H9 (cell line): ENCODE measurements at regions not wholly inside any gene's neighbourhood (a gene's known extent, or its start where the extent isn't known, plus 50 kb on each side); places are given as distances from the start of the nearest gene placed in this dataset.

ENCODE experiments used
- DNase-seq: peaks from one replicate; pipeline ENCODE4 v3.0.0-alpha.2; 2017
- H2AFZ ChIP-seq: one replicate; pipeline ENCODE4 v1.6.1; 2013; ENCODE audit warnings: mild to moderate bottlenecking, low read length, control low read depth, moderate library complexity
- H2AK5ac ChIP-seq: 2 replicates; pipeline ENCODE4 v1.6.1; 2013; ENCODE audit warnings: low read length, control low read depth, mixed read lengths; ENCODE audit not compliant: insufficient read length
- H2BK120ac ChIP-seq: one replicate; pipeline ENCODE4 v1.6.1; 2013; ENCODE audit warnings: low read depth, mild to moderate bottlenecking, low read length, control low read depth, inconsistent platforms; ENCODE audit not compliant: poor library complexity, severe bottlenecking
- H2BK12ac ChIP-seq: 2 replicates; pipeline ENCODE4 v1.6.1; 2013; ENCODE audit warnings: low read length, control low read depth, mixed read lengths, low read depth; ENCODE audit not compliant: insufficient read length
- H2BK15ac ChIP-seq: 2 replicates; pipeline ENCODE4 v1.6.1; 2013; ENCODE audit warnings: low read depth, low read length, control low read depth
- H2BK20ac ChIP-seq: one replicate; pipeline ENCODE4 v1.6.1; 2013; ENCODE audit warnings: low read depth, mild to moderate bottlenecking, low read length, control low read depth, inconsistent platforms; ENCODE audit not compliant: poor library complexity, severe bottlenecking
- H2BK5ac ChIP-seq: 2 replicates; pipeline ENCODE4 v1.6.1; 2013; ENCODE audit warnings: low read length, control low read depth, mixed read lengths; ENCODE audit not compliant: insufficient read length
- H3K14ac ChIP-seq: 2 replicates; pipeline ENCODE4 v1.6.1; 2013; ENCODE audit warnings: low read length, control low read depth; ENCODE audit not compliant: insufficient read depth
- H3K18ac ChIP-seq: 2 replicates; pipeline ENCODE4 v1.6.1; 2013; ENCODE audit warnings: low read depth, mild to moderate bottlenecking, mixed read lengths, low read length, control low read depth; ENCODE audit not compliant: insufficient read length
- H3K23ac ChIP-seq: 2 replicates; pipeline ENCODE4 v1.6.1; 2013; ENCODE audit warnings: low read length, control low read depth, mixed read lengths, low read depth; ENCODE audit not compliant: insufficient read length
- H3K23me2 ChIP-seq: 2 replicates; pipeline ENCODE4 v1.6.1; 2013; ENCODE audit warnings: low read depth, mild to moderate bottlenecking, mixed read lengths, low read length, control low read depth; ENCODE audit not compliant: insufficient read length, poor library complexity, severe bottlenecking
- H3K27ac ChIP-seq: 2 replicates; pipeline ENCODE4 v1.5.1; 2013; ENCODE audit warnings: low read length, control low read depth, mixed read lengths, low read depth; ENCODE audit not compliant: insufficient read length
- H3K27me3 ChIP-seq: 2 replicates; pipeline ENCODE4 v1.6.1; 2013; ENCODE audit warnings: low read length, control low read depth, inconsistent platforms; ENCODE audit not compliant: insufficient read depth
- H3K4ac ChIP-seq: 2 replicates; pipeline ENCODE4 v1.6.1; 2013; ENCODE audit warnings: low read depth, mild to moderate bottlenecking, control low read depth, inconsistent platforms, low read length, moderate library complexity
- H3K4me1 ChIP-seq: 2 replicates; pipeline ENCODE4 v1.6.1; 2013; ENCODE audit warnings: low read length, control low read depth, inconsistent platforms; ENCODE audit not compliant: insufficient read depth
- H3K4me2 ChIP-seq: 2 replicates; pipeline ENCODE4 v1.6.1; 2013; ENCODE audit warnings: low read length, control low read depth, mixed read lengths; ENCODE audit not compliant: insufficient read length, insufficient read depth
- H3K56ac ChIP-seq: 2 replicates; pipeline ENCODE4 v1.6.1; 2013; ENCODE audit warnings: low read depth, mild to moderate bottlenecking, mixed read lengths, low read length, control low read depth; ENCODE audit not compliant: insufficient read length
- H3K79me1 ChIP-seq: 2 replicates; pipeline ENCODE4 v1.6.1; 2013; ENCODE audit warnings: low read depth, mild to moderate bottlenecking, moderate library complexity, low read length, control low read depth, inconsistent platforms; ENCODE audit not compliant: insufficient read depth, poor library complexity, severe bottlenecking
- H3K79me2 ChIP-seq: 2 replicates; pipeline ENCODE4 v1.6.1; 2013; ENCODE audit warnings: low read length, control low read depth, inconsistent platforms; ENCODE audit not compliant: insufficient read depth
- H3K9ac ChIP-seq: 2 replicates; pipeline ENCODE4 v1.6.1; 2013; ENCODE audit warnings: low read length, control low read depth, mixed read lengths; ENCODE audit not compliant: insufficient read length; ENCODE audit errors: extremely low read depth
- H3K9me3 ChIP-seq: one replicate; pipeline ENCODE4 v1.6.1; 2013; ENCODE audit warnings: low read depth, low read length, inconsistent platforms; ENCODE audit not compliant: control insufficient read depth
- H3T11ph ChIP-seq: one replicate; pipeline ENCODE4 v1.6.1; 2013; ENCODE audit warnings: mild to moderate bottlenecking, low read length, control low read depth, inconsistent platforms
- H4K20me1 ChIP-seq: one replicate; pipeline ENCODE4 v1.6.1; 2013; ENCODE audit not compliant: control insufficient read depth, insufficient read length, insufficient read depth
- H4K5ac ChIP-seq: 2 replicates; pipeline ENCODE4 v1.6.1; 2013; ENCODE audit warnings: low read depth, mild to moderate bottlenecking, mixed read lengths, low read length, control low read depth; ENCODE audit not compliant: insufficient read length
- H4K8ac ChIP-seq: replicated peaks from 2 replicates; pipeline ENCODE4 v1.6.1; 2013; ENCODE audit warnings: low read length, control low read depth, mixed read lengths, low read depth; ENCODE audit not compliant: insufficient read length
- H4K91ac ChIP-seq: 2 replicates; pipeline ENCODE4 v1.6.1; 2013; ENCODE audit warnings: low read depth, mild to moderate bottlenecking, moderate library complexity, mixed read lengths, low read length, control low read depth; ENCODE audit not compliant: insufficient read length
- H3K27ac Mint-ChIP-seq, 3 experiments: 2 replicates in 2 of 3; 3 replicates in 1 of 3; pipeline ENCODE4 v1.8.0; 2020 to 2021; ENCODE audit warnings: mixed read lengths in 3 of 3, mild to moderate bottlenecking in 1 of 3, moderate library complexity in 1 of 3
- H3K27me3 Mint-ChIP-seq: 2 replicates; pipeline ENCODE4 v1.8.0; 2021; ENCODE audit warnings: low read depth, mild to moderate bottlenecking, moderate library complexity, mixed read lengths
- H3K36me3 Mint-ChIP-seq, 3 experiments: 2 replicates in 2 of 3; 3 replicates in 1 of 3; pipeline ENCODE4 v1.8.0; 2020 to 2021; ENCODE audit warnings: low read depth in 3 of 3, mixed read lengths in 3 of 3; ENCODE audit not compliant: insufficient read depth in 1 of 3
- H3K4me1 Mint-ChIP-seq, 2 experiments: 2 replicates each; pipeline ENCODE4 v1.8.0; 2020; ENCODE audit warnings: mixed read lengths in 2 of 2
- H3K4me3 Mint-ChIP-seq, 2 experiments: 2 replicates in 1 of 2; 3 replicates in 1 of 2; pipeline ENCODE4 v1.8.0; 2020 to 2021; ENCODE audit warnings: mild to moderate bottlenecking in 2 of 2, mixed read lengths in 2 of 2, moderate library complexity in 1 of 2
- H3K9me3 Mint-ChIP-seq, 2 experiments: 2 replicates in 1 of 2; 3 replicates in 1 of 2; pipeline ENCODE4 v1.8.0; 2020; ENCODE audit warnings: mild to moderate bottlenecking in 2 of 2, mixed read lengths in 2 of 2, moderate library complexity in 1 of 2
- CTCF ChIP-seq: fragments of 200-600 bp; sonication (generic); conservative IDR thresholded peaks from 3 replicates; pipeline ENCODE4 v1.8.0; 2021; ENCODE audit warnings: antibody characterized with exemption, mild to moderate bottlenecking

GRCh38 chr6:134529305-134529704 lies 211.4 kb upstream of the SGK1 start:
- H3K9me3 Mint-ChIP-seq, result no peaks in the 10 kb centered on the region; a peak in 2 of 5 replicates
- no peaks in the 10 kb centered on the region for H3K79me2 ChIP-seq

More at GRCh38 chr6:134529305-134529704, 211.4 kb upstream of the SGK1 start:
- Histone ChIP-seq H4K5ac (no peak overlapping the region), H4K20me1 (no peaks in the 10 kb centered on the region), H3K14ac (no peak overlapping the region), H3K9me3 (no peaks in the 10 kb centered on the region), H4K8ac (no peak overlapping the region), H3K4me2 (no peak overlapping the region), H2BK12ac (no peak overlapping the region), H3K9ac (no peak overlapping the region), H3K27ac (no peak overlapping the region), H2BK5ac (no peak overlapping the region), H2BK120ac (no peak overlapping the region), H3K23ac (no peak overlapping the region), H3K23me2 (no peaks in the 10 kb centered on the region), H3K27me3 (no peaks in the 10 kb centered on the region), H2AK5ac (no peak overlapping the region), H2BK20ac (no peak overlapping the region), H4K91ac (no peak overlapping the region), H2AFZ (no peak overlapping the region), H2BK15ac (no peak overlapping the region), H3K4ac (no peak overlapping the region), H3K79me1 (no peaks in the 10 kb centered on the region), H3K56ac (no peak overlapping the region), H3K4me1 (peaks cover 8% of the 10 kb centered on the region), H3K18ac (no peak overlapping the region), H3T11ph (no peak overlapping the region)
- no peak for TF ChIP-seq CTCF
- H3K4me1 Mint-ChIP-seq, result peaks cover 5 to 13% of the 10 kb centered on the region in 2 experiments
- no peak overlapping the region; a peak in 1 of 7 replicates for H3K27ac Mint-ChIP-seq
- H3K4me3 Mint-ChIP-seq, result no peak overlapping the region
- no peaks in the 10 kb centered on the region for H3K36me3 Mint-ChIP-seq
- H3K27me3 Mint-ChIP-seq, result no peaks in the 10 kb centered on the region
- no peak for DNase-seq
